ENCODE measurements at regions not wholly inside any gene's neighbourhood (a gene's known extent, or its start where the extent isn't known, plus 50 kb on each side); places are given as distances from the start of the nearest gene placed in this dataset.

DNA sequence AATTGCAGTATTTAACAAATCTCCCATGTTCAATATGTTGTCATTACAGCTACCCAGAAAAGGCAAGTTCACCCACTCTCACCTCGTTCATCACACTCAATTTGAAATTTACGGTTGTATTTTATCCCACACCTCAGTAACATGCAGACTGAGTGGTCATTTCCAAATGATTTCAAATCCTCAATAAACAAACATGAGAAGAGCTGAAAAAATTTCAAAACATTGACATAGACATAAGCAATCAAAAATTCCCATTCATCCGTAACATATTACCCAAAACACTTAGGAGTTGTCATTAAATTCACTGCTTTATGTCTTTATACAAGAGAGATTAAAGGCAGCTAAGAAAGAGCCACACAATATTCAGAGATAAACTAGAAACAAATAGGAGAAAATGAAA lies 61.7 kb upstream of the NEBL start:
- no peak for DNase-seq

DNA sequence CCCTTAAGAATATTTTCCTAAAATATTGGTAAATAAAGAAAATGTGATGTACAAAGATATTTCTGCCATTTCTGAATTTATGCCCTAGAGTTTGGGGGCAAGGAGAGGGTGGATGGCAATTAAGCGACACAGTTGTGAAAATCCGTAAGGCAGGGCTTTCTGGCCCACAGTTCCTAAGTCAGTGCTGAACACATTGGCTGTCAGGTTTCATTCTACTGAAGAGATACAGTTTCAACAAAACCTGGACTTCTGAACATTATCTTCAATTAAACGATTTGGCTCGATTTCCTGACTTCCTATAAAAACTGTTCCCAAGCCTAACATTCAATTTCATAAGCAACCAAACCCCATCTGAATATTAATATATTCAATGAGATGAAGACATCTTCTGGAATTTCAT lies 61.1 kb upstream of the NEBL start:
- DNase-seq = no peak

- no peak for DNase-seq
Observed at GRCh38 chr10:20957744-20958143, 60.6 kb upstream of the NEBL start.

- DNase-seq = peak in 1 of 2 experiments; percentile 5
Observed at GRCh38 chr10:20956843-20957242, 59.7 kb upstream of the NEBL start.

DNA sequence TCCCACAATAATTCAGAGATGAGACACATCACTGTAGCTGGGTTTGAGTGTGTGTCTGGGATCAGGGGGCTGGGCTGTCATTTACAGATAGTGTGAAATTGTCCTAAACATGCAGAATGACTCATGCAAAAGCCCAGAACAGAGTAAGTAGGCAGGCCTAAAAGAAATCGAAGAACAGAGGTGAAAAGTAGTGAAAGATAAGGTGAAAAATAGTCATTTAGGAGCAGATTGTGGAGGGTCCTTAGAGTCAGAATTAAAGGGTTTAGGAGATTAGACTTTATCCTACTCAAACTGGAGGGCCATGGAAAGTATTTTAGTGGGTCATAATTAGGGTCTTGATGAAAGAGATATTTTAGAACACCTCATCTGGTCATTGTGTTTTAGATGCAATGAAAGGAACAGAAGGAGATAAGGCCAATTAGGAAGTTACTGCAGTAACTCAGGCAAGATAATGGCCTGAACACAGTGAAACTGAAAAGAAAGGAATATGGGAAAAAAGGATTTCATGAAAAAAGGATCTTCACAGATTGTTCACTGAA lies 58.3 kb upstream of the NEBL start:
- DNase-seq = peak; percentile 44 to 72

DNA sequence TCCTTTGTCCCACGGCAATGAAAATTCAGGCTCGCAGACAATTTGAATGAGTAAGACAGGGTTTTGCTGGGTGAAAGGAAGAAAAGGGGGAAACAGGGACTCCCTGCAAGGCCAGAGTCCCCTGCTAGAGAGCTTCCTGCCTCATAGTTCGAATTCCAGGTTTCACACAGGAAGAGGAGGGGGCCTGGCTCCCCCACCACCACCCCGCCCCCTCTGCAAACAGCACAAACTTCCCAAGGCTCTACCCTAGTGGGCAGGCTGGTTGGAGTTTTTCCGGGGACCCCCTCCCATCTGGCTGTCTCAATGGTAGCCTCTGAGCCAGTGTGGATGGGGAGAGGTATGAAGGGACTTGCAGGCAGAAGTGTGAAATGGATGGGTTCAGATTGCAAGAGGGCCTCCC lies 57.4 kb upstream of the NEBL start:
- DNase-seq = no peak

DNA sequence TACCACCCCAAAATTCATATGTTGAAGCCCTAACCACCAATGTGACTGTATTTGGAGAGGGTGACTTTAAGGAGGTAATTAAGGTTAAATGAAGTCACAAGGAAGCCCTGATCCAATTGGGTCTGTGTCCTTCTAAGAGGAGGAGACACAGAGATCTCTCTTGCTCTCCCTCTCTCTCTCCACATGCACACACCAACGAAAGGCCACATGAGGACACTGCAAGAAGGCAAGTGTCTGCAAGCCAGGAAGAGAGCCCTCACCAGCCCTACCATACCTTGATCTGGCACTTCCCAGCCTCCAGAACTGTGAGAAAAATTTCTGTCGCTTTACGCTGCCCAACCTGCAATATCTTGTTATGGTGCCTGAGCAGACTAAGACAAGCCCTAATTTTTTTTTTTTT lies 56.0 kb upstream of the NEBL start:
- no peak for DNase-seq

GRCh38 chr10:20949967-20950366 lies 52.9 kb upstream of the NEBL start:
- DNase-seq = no peak

- no peak for DNase-seq
Observed at GRCh38 chr10:20948686-20949327, 51.7 kb upstream of the NEBL start.

Data from NCI-H524 (cell line).